Gastroesophageal sphincter (tissue), 3 donors: ENCODE measurements at regions not wholly inside any gene's neighbourhood (a gene's known extent, or its start where the extent isn't known, plus 50 kb on each side); places are given as distances from the start of the nearest gene placed in this dataset.

Source experiments
- EP300 ChIP-seq: sonication (generic); formaldehyde crosslinking; IDR thresholded peaks from one replicate; pipeline ENCODE4 v1.6.1; 2017; ENCODE audit warnings: antibody characterized with exemption, mild to moderate bottlenecking
- POLR2AphosphoS5 ChIP-seq: sonication (generic); formaldehyde crosslinking; IDR thresholded peaks from one replicate; pipeline ENCODE4 v1.6.1; 2017; ENCODE audit warnings: antibody characterized with exemption
- TF ChIP-seq, protein P1 (sequence below), 4 experiments: fragments of 200-600 bp in 2 of 4; fragments of 450-650 bp in 2 of 4; sonication (generic) in 1 of 4; IDR thresholded peaks; one replicate each; pipeline ENCODE4 v1.5.1; 2017 to 2019; ENCODE audit warnings: antibody characterized with exemption in 4 of 4, mild to moderate bottlenecking in 2 of 4, moderate library complexity in 2 of 4

DNA sequence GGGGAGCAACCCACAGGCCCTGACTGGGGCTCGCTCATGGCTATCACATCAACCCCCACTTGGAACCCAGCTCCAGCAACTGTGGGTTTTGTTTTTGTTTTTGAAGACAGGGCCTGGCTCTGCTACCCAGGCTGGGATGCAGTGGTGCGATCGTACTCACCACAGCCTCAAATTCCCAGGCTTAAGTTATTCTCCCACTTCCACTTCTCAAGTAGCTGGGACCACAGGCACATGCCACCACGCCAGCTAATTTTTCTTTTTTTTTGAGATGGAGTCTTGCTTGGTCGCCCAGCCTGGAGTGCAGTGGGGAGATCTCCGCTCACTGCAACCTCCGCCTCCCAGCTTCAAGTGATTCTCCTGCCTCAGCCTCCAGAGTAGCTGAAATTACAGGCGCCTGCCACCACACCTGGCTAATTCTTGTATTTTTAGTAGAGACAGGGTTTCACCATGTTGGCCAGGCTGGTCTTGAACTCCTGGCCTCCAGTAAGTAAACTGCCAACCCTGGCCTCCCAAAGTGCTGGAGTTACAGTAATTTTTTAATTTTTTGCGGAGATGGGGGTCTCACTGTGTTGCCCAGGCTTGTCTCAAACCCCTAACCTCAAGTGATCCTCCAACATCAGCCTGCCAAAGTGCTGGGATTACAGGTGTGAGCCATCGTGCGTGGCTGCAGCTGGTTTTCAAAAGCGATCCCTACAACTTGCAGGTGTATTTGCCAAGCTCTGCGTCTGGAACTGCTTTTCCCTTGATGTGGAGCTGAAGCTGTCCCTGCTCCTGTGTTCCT is 228.7 kb downstream of the SKIDA1 start:
- TF ChIP-seq, protein P1, sequence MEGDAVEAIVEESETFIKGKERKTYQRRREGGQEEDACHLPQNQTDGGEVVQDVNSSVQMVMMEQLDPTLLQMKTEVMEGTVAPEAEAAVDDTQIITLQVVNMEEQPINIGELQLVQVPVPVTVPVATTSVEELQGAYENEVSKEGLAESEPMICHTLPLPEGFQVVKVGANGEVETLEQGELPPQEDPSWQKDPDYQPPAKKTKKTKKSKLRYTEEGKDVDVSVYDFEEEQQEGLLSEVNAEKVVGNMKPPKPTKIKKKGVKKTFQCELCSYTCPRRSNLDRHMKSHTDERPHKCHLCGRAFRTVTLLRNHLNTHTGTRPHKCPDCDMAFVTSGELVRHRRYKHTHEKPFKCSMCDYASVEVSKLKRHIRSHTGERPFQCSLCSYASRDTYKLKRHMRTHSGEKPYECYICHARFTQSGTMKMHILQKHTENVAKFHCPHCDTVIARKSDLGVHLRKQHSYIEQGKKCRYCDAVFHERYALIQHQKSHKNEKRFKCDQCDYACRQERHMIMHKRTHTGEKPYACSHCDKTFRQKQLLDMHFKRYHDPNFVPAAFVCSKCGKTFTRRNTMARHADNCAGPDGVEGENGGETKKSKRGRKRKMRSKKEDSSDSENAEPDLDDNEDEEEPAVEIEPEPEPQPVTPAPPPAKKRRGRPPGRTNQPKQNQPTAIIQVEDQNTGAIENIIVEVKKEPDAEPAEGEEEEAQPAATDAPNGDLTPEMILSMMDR (IDR thresholded peaks at IDR 0.05), result no peak
- TF ChIP-seq POLR2AphosphoS5, result no peak
- TF ChIP-seq EP300, result no peak
